Astrocyte of the cerebellum (primary cell): ENCODE measurements at regions not wholly inside any gene's neighbourhood (a gene's known extent, or its start where the extent isn't known, plus 50 kb on each side); places are given as distances from the start of the nearest gene placed in this dataset.

Experiments
- DNase-seq: peaks from one replicate; pipeline ENCODE4 v3.0.0-alpha.2; 2011; ENCODE audit warnings: low read depth
- H3K4me3 ChIP-seq: 2 replicates; pipeline ENCODE4 v1.5.1; 2011; ENCODE audit warnings: mild to moderate bottlenecking, low read depth, low read length, moderate library complexity
- CTCF ChIP-seq: IDR thresholded peaks from 2 replicates; pipeline ENCODE4 v1.5.1; 2012; ENCODE audit warnings: low read length, low read depth, moderate library complexity, mild to moderate bottlenecking; ENCODE audit errors: missing control alignments
- in situ Hi-C: cut with HindIII; loops from 2 replicates; pipeline ENCODE4 v1.10.0; 2017; ENCODE audit warnings: low sequenced_read_pairs

GRCh38 chr17:51526507-51526906 lies 266.2 kb downstream of the UTP18 start:
- in situ Hi-C loops = no loop called here
- no peak for DNase-seq
- H3K4me3 ChIP-seq = no peak overlapping the region
- TF ChIP-seq CTCF = no peak

- in situ Hi-C loops = no loop called here
- no peak overlapping the region for H3K4me3 ChIP-seq
- no peak for DNase-seq
- no peak for TF ChIP-seq CTCF
These were observed 267.1 kb downstream of the UTP18 start for GRCh38 chr17:51527225-51527982.

- H3K4me3 ChIP-seq = no peak overlapping the region
- no peak for DNase-seq
- in situ Hi-C loops = no loop called here
- TF ChIP-seq CTCF = no peak
These were observed 267.8 kb downstream of the UTP18 start for GRCh38 chr17:51528111-51528510.

GRCh38 chr17:51533219-51533618 lies 272.9 kb downstream of the UTP18 start:
- TF ChIP-seq CTCF = no peak
- no peak for DNase-seq
- H3K4me3 ChIP-seq = no peak overlapping the region
- in situ Hi-C loops = no loop called here

- in situ Hi-C loops = no loop called here
- no peak for TF ChIP-seq CTCF
- H3K4me3 ChIP-seq = no peak overlapping the region
- DNase-seq = no peak
These were observed 273.5 kb downstream of the UTP18 start for GRCh38 chr17:51533821-51534220.

- TF ChIP-seq CTCF = no peak
- in situ Hi-C loops = no loop called here
- DNase-seq = no peak
- H3K4me3 ChIP-seq = no peak overlapping the region
These were observed 276.3 kb downstream of the UTP18 start for GRCh38 chr17:51536627-51537026.

- TF ChIP-seq CTCF = no peak
- no peak overlapping the region for H3K4me3 ChIP-seq
- DNase-seq = no peak
- in situ Hi-C loops = no loop called here
These were observed 277.7 kb downstream of the UTP18 start for GRCh38 chr17:51537996-51538550.
